Hepatic stellate cell (primary cell): ENCODE measurements at regions not wholly inside any gene's neighbourhood (a gene's known extent, or its start where the extent isn't known, plus 50 kb on each side); places are given as distances from the start of the nearest gene placed in this dataset.
"Not testable (repeated sequence)": the region's sequence is repeated elsewhere in the genome, so short reads cannot be mapped to it uniquely, and the experiment has no call there.

Experiments used
- DNase-seq: peaks from one replicate; pipeline ENCODE4 v3.0.0; 2011; ENCODE audit warnings: low spot score

DNA sequence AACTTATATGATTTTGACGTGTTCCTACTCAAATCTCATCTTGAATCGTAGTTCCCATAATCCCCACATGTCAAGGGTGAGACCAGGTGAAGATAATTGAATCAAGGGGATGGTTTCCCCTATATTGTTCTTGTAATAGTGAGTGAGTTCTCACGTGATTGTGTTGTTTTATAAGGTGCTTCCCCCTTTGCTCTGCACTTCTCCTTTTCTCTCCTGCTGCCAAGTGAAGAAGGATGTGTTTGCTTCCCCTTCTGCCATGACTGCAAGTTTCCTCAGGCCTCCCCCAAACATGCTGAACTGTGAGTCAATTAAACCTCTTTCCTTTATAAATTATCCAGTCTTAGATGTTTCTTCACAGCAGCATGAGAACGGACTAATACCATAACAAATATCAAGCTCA lies 83.2 kb downstream of the MANEA start:
- no peak for DNase-seq

DNA sequence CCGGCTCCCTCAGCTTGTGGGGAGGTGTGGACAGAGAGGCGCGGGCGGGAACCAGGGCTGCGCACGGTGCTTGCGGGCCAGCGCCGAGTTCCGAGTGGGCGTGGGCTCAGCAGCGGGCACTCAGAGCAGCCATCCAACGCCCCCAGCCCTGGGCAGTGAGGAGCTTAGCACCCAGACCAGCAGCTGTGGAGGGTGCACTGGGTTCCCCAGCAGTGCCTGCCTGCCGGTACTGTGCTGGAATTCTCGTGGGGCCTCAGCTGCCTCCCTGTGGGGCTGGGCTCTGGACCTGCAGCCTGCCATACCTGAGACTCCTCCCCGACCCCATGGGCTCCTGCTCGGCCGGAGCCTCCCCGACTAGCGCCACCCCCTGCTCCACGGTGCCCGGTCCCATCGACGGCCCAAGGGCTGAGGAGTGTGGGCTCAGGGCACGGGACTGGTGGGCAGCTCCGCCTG lies 92.7 kb downstream of the MANEA start:
- DNase-seq: no peak

DNA sequence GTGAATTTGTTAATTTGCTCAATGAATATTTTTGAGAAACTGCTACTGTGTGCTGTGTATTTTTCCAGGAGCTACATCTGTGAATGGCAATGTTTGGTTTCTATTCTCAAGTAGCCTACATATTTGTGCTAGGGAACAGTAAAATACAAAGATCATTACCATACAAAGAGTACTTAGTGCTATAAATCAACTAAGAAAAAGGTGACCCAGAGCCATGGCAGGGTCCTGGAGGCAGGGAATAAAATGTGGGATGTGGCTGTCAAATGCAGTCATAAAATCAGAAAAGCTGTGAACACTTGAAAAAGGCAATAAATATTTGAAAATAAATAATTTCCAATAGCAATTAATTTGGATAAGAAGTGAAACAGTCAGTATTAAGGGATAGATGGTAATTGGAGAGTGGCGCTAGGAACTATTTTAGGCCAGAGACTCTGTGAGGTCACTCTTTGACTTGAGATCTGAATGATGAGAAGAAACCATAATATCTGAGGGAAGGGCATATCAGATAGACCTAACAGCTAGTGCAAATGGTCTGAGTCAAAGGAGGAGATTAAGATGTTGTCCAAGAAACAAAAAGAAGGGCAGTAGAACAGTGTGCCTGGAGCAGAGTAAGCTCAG lies 98.8 kb downstream of the MANEA start:
- DNase-seq: no peak

DNA sequence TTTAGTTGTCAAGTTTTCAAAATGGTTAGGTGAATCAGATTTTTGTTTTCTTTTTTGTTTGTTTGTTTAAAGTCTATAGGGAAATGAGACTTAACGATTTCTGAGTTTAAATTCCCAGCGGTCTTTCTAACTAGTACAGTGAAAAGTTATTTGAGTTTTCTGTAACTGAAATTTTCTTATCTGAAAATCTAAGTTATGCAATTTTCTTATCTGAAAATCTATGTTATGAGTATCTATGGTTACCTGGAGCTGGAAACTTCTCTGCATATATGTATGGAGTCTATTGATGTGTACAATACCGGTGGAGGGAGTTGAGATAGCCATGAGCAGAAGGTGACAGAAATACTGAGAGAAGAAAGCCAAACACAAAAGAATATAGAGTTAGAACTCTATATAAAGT lies 102.6 kb downstream of the MANEA start:
- DNase-seq: no peak

DNA sequence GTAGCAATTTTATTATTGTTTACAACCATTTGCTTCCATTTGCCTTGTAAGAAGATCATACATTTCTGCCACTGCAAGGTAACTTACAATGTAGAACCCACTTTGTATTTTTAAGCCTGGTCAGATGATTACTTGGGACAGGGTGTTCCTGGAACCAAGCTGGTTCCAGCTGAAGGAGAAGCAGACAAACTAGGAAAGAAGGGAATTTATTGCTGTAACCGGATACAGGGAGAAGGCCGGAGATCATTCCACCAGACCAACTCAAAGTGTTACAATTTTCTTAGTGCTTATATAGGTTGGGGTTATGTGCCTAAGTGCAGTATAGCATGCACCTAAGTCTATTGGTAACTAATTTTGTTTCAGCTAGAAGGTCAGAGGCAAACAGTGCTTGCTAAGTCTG lies 104.4 kb downstream of the MANEA start:
- no peak for DNase-seq

DNA sequence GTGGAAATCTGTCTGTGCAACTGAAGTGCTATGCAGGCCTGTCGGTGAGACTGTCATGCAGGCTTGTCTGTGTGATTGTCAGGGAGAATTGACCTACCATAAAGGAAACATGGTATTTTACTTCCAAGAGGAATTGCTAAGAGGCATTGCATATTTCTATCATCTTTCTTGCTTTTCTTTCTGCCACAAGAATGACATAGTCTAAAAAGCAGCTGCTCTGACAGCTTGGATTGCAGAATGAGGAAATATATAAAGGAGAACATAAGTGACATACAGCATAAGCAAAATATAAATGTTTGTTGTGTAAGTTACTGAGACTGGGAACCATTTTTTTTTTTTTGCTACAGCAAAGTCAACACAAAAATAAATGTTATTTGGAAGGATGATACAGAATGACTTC lies 105.1 kb downstream of the MANEA start:
- DNase-seq: no peak

DNA sequence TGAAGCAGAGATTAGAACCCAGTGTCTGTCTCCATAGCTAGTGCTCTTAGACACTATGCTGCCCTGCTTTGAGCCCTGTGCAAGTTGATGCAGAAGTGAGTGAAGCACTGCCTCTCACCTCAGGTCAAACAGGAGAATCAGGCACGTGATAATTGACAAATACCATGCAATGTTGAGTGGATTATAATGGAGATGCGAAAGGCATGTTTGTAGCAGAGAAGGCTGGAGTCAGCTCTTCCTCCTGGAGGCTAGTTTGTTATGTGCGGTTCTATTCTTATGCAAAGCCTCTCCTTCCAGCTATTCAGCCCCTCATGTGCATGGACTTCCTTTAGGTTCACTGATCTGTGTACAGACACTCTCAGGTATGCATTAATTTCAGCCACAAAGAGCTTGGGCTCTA lies 108.5 kb downstream of the MANEA start:
- DNase-seq: no peak

DNA sequence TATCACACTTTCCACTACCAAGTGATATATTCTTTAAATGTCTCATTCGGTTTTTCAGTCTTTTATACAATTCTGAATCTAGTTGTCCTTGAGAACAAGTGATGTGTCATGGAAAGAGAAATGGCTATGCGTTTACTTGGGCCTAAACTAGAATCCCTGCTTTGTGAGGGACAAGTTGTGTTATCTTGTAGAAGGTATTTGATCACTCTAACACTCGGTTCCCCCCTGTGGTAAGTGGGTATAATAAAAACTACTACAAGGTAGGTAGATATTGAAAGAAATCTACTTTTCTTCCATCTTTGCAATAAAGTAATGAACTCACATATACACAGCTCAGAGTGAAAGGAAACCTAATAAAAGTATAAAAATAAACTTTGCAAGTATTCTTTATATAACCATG lies 108.9 kb downstream of the MANEA start:
- no peak for DNase-seq

DNA sequence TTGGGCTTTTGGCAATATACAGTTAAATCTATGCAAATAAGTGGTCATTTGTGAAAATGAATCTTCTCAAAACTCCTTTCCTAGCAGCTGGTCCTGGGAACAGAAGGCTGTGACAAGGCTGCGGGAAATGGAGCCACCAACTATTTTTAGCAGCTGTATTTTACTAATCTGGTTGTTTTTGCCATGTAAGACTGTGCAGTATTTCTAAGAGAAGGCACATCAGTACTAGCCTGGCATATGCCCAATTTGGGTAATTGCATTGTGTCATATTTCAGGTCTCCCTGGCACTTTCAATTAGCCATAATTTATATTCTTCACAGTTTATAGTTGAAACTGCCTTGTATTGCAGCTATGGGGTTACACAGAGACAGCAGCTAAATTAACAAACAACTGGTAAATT lies 109.6 kb downstream of the MANEA start:
- no peak for DNase-seq

DNA sequence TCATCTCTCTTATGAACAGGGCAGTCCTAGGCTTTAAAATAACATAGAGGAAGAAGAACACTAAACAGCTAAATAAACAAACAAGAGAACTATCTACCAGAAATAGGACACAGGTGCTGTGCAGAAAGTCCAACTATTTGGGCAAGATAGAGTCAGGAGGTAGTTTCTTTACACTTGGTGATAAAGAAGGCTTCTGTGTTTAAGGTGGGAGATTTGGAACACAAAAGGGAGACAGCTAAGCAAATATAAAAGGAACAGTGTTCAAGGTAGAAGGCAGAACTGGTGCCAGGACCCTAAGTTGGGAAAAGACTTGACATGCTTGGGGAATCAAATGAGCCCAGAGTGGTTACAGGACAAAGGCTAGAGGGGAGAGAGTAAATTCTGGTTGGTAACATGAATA lies 110.5 kb downstream of the MANEA start:
- DNase-seq: no peak

DNA sequence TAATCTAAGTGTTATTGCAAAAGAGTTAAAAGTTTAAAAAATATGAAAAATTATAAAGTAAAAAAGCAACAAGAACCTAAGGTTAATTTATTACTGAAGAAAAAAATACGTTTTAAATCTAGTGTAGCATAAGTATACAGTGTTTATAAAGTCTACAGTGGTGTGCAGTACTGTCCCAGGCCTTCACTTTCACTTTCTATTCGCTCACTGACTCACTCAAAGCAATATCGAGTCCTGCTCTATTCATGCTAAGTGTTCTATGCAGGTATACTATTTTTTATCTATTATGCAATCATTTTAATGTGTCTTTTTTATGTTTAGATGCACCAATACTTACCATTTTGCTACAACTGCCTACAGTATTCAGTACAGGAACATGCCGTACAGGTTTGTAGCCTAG lies 113.0 kb downstream of the MANEA start:
- no peak for DNase-seq

DNA sequence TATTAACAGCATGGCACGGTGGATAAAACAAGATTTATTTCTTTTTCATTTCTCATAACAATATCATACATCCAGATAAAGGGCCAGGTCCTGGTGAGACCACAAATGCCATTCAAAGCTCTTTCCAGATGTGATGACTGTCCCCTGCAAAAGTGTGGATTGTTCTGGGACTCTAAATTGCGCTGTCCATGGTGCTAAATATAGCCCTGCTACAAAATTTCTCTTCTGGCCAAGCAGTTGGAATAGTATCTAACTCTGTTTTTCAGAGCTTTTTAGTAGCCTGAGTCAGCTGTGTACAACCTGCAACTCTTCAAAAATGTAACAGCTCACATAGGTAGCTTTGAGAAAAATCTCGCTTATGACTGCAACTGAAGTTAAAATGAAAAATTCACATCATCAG lies 115.8 kb downstream of the MANEA start:
- no peak for DNase-seq

DNA sequence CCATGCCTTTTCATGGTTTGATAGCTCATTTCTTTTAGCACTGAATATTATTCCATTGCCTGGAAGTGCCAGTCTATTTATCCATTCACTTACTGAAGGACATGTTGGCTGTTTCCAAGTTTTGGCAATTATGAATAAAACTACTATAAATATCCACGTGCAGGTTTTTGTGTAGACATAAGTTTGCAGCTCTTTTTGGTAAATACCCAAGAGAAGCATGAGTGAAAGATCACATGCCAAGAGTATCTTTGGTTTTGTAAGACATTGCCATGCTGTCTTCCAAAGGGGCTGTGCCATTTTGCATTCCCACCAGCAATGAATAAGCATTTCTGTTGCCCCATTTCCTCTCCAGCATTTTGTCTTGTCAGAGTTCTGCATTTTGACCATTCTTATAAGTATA lies 120.9 kb downstream of the MANEA start:
- DNase-seq: no peak

DNA sequence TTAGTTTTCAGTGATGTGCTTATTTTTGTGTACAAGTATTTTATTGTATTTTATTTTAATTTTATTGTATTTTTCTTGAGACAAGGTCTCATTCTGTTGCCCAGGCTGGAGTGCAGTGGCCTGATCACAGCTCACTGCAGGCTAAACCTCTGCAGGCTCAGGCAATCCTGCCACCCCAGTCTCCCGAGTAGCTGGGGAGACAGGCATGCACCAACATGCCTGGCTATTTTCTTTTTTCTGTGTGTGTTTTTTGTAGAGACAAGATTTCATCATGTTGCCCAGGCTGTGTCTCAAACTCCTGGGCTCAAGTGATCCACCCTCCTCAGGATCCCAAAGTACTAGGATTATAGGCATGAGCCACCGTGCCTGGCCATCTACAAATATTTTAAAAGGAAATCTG lies 146.3 kb downstream of the MANEA start:
- no peak for DNase-seq

DNA sequence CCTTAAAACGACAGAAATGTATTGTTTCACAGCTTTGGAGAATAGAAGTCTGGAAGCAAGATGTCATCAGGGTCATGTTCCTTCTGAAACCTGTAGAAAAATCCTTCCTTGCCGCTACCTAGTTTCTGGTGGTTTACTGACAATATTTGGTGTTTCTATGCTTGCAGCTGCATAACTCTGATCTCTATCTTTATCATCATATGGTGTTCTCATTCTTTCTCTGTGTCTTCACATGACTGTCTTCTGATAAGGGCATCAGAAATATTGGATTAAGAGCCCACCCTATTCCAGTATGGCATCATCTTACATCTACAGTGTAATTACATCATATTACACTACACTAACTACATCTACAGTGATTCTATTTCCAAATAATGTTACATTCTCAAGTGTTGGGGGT lies 148.0 kb downstream of the MANEA start:
- no peak for DNase-seq

DNA sequence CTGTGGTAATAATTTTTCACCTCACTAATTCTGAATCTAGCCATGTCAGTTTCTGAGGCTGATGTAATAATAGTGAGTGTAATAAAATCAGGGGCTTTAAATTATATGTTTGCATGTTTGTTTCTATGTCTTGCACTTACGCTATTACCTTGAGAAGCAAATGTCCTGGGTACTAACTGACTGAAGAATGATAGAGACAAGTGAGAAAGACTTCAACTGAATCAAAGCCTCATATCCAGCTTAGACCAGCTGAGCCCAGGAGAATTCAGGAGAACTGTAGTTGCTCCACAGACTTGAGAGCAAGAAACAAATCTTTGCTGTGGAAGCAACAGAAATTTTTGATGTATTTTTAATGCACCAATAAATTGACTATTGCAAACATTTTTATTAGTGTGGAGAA lies 162.8 kb downstream of the MANEA start:
- no peak for DNase-seq

DNA sequence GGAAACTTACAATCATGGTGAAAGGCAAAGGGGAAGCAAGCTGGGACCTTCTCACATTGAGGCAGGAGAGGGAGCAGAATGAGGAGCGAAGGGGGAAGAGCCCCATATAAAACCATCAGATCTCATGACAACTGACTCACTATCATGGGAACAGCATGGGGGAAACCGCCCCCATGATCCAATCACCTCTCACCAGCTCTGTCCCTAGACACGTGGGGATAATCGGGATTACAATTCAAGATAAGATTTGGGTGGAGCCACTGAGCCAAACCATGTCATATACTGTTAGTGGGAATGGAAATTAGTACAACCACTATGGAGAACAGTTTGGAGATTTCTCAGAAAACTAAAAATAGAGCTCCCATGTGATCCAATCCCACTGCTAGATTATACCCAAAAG lies 163.7 kb downstream of the MANEA start:
- DNase-seq: no peak

DNA sequence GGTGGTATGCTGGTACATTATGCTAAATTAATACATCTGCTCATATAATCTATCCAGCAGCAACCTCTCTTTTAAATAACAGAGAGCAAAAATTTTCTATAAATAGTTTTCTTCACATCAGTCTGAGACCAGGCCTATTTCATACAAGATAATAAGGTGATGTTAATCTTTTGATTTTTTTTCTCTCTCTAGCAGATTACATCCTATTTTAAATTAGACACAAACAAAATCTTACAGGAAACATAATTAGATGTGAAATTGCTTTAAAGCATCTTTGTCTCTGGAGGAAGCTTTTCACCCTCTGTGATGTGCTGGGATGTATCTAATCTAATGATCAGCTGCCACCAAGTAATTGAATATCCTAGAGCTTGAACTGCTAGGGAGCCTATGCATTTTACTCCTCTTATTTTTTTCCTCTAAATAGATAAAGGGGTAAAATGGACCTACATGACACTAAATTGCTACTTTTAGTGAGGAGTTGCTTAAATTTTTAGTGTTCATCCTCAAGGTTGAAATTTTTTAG lies 165.5 kb downstream of the MANEA start:
- no peak for DNase-seq

DNA sequence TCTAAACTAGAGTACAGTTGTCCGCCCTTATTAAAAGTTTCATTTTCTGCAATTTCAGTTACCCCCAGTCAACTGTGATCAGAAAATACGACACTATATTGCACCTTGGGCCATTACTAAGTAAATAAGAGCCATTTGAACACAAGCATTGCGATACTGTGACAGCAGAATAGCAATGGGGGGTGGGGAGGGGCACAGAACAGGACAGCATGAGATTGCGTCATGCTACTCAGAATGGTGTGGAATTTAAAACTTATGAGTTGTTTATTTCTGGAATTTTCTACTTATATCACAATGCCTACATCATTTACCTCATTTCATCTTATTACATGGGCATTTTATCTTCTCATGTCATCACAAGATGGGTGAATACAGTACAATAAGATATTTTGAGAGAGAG lies 166.3 kb downstream of the MANEA start:
- DNase-seq: no peak

DNA sequence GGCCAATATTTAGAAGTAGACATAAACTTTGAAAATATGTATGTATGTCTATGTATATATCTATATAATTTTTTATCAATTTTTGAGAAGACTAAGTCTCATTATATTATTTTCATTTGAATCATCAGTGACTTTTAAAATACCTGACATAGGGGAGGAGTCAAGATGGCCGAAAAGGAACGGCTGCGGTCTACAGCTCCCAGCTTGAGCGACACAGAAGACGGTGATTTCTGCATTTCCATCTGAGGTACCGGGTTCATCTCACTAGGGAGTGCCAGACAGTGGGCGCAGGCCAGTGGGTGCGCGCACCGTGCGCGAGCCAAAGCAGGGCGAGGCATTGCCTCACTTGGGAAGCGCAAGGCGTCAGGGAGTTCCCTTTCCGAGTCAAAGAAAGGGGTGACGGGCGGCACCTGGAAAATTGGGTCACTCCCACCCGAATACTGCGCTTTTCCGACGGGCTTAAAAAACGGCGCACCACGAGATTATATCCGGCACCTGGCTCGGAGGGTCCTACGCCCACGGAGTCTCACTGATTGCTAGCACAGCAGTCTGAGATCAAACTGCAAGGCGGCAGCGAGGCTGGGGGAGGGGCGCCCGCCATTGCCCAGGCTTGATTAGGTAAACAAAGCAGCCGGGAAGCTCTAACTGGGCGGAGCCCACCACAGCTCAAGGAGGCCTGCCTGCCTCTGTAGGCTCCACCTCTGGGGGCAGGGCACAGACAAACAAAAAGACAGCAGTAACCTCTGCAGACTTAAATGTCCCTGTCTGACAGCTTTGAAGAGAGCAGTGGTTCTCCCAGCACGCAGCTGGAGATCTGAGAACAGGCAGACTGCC lies 181.1 kb downstream of the MANEA start:
- DNase-seq: not testable (repeated sequence)

DNA sequence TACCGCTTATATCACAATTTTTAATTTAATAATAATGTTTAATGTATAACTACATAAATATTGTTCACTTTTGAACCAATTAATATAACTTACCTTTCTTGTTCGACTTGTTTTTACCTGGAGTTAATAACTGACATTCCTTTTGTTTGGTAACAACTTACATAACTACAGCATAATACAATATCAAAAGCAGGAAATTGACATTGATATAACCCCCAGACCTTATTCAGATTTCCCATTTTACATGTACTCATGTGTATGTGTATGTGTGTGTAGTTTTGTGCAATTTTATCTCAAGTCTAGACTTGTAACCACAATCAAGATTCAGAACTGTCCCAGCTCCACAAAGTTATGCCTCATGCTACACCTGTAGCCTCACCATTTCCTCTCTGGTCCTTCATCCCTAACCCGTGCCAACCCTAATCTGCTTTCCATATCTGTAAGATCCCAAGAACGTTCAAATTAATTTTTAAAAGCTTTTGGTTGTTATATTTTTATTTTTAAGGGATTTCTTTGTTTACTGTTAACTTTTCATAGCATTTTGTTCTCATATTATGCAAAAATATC lies 190.6 kb downstream of the MANEA start:
- DNase-seq: no peak

DNA sequence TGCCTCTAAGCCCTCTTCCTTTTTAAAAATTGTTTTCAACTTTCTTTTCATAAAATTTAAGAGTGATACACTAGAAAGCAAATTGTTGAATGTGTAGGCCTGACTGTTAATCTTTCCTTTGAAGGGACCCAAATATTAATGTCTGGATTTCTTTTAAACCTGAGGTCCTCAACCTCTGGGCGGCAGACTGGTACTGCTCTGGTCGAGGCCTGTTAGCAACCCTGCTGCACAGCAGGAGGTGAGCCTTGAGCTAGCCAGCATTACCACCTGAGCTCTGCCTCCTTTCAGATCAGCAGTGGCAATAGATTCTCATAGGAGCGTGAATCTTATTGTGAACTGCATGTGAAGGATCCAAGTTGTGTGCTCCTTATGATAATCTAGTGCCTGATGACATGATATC lies 191.2 kb downstream of the MANEA start:
- DNase-seq: no peak

DNA sequence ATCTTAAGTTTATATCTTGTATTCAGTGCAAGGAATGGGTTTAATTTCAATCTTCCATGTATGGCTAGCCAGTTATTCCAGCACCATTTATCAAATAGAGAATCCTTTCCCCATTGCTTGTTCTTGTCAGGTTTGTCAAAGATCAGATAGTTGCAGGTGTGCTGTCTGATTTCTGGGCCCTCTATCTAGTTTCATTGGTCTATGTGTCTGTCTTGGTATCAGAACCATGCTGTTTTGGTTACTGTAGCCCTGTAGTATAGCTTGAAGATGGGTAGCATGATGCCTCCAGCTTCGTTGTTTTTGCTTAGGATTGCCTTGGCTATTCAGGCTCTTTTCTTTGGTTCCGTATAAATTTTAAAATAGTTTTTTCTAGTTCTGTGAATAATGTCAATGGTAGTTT lies 200.0 kb downstream of the MANEA start:
- no peak for DNase-seq
